ENCODE measurements at regions not wholly inside any gene's neighbourhood (a gene's known extent, or its start where the extent isn't known, plus 50 kb on each side); places are given as distances from the start of the nearest gene placed in this dataset.
"Not testable (repeated sequence)": the region's sequence is repeated elsewhere in the genome, so short reads cannot be mapped to it uniquely, and the experiment has no call there.

GRCh38 chr7:138249975-138250374, 173.7 kb downstream of the AKR1D1 start:
- Histone ChIP-seq H3K4me1 (replicated peaks) (no peaks in the 10 kb centered on the region), H3K9me3 (replicated peaks) (0 out of 2 replicates have a peak, but pooled peaks cover 3% of the 10 kb centered on the region), H3K4me3 (no peak overlapping the region), H3K27ac (no peak overlapping the region), H3K36me3 (no peaks in the 10 kb centered on the region), H3K27me3 (replicated peaks) (no peaks in the 10 kb centered on the region)
- no peak for DNase-seq (ENCODE audit: low read depth in 1 of 2, low spot score in 2 of 2)

- H3K27me3 ChIP-seq (replicated peaks); H3K9me3 ChIP-seq (replicated peaks); H3K27ac ChIP-seq; DNase-seq (ENCODE audit: low read depth in 1 of 2, low spot score in 2 of 2); H3K4me1 ChIP-seq (replicated peaks); H3K4me3 ChIP-seq; H3K36me3 ChIP-seq: not testable (repeated sequence)
These were observed 176.4 kb downstream of the AKR1D1 start for GRCh38 chr7:138252666-138253065.

GRCh38 chr7:138254444-138254843, 178.2 kb downstream of the AKR1D1 start:
- Histone ChIP-seq H3K27me3 (replicated peaks) (no peaks in the 10 kb centered on the region), H3K27ac (no peak overlapping the region), H3K9me3 (replicated peaks) (0 out of 2 replicates have a peak, but pooled peaks cover 6% of the 10 kb centered on the region), H3K36me3 (no peaks in the 10 kb centered on the region), H3K4me1 (replicated peaks) (no peaks in the 10 kb centered on the region), H3K4me3 (no peak overlapping the region)
- DNase-seq (ENCODE audit: low read depth in 1 of 2, low spot score in 2 of 2): no peak

- no peaks in the 10 kb centered on the region for H3K27me3 ChIP-seq (replicated peaks)
- H3K27ac ChIP-seq: no peak overlapping the region
- no peak overlapping the region for H3K4me3 ChIP-seq
- H3K4me1 ChIP-seq (replicated peaks): no peaks in the 10 kb centered on the region
- no peaks in the 10 kb centered on the region for H3K36me3 ChIP-seq
- 0 out of 2 replicates have a peak, but pooled peaks cover 6% of the 10 kb centered on the region for H3K9me3 ChIP-seq (replicated peaks)
- DNase-seq (ENCODE audit: low read depth in 1 of 2, low spot score in 2 of 2): no peak
These were observed 181.4 kb downstream of the AKR1D1 start for GRCh38 chr7:138257459-138258196.

GRCh38 chr7:138258197-138258559, 181.9 kb downstream of the AKR1D1 start:
- Histone ChIP-seq H3K9me3 (replicated peaks) (0 out of 2 replicates have a peak, but pooled peaks cover 6% of the 10 kb centered on the region), H3K27ac (no peak overlapping the region), H3K36me3 (no peaks in the 10 kb centered on the region), H3K27me3 (replicated peaks) (no peaks in the 10 kb centered on the region), H3K4me1 (replicated peaks) (no peaks in the 10 kb centered on the region), H3K4me3 (no peak overlapping the region)
- DNase-seq (ENCODE audit: low read depth in 1 of 2, low spot score in 2 of 2): no peak

- no peak overlapping the region for H3K27ac ChIP-seq
- 0 out of 2 replicates have a peak, but pooled peaks cover 6% of the 10 kb centered on the region for H3K9me3 ChIP-seq (replicated peaks)
- H3K4me1 ChIP-seq (replicated peaks): no peaks in the 10 kb centered on the region
- DNase-seq (ENCODE audit: low read depth in 1 of 2, low spot score in 2 of 2): no peak
- no peaks in the 10 kb centered on the region for H3K36me3 ChIP-seq
- H3K4me3 ChIP-seq: no peak overlapping the region
- H3K27me3 ChIP-seq (replicated peaks): no peaks in the 10 kb centered on the region
These were observed 183.4 kb downstream of the AKR1D1 start for GRCh38 chr7:138259675-138260074.

GRCh38 chr7:138267934-138268333, 191.7 kb downstream of the AKR1D1 start:
- no peak for DNase-seq (ENCODE audit: low read depth in 1 of 2, low spot score in 2 of 2)
- H3K36me3 ChIP-seq: no peaks in the 10 kb centered on the region
- no peaks in the 10 kb centered on the region for H3K4me1 ChIP-seq (replicated peaks)
- no peaks in the 10 kb centered on the region for H3K27me3 ChIP-seq (replicated peaks)
- H3K27ac ChIP-seq: no peak overlapping the region
- no peaks in the 10 kb centered on the region for H3K9me3 ChIP-seq (replicated peaks)
- H3K4me3 ChIP-seq: no peak overlapping the region

GRCh38 chr7:138276891-138277290, 183.2 kb upstream of the TRIM24 start:
- 0 out of 2 replicates have a peak, but pooled peaks cover 4% of the 10 kb centered on the region for H3K9me3 ChIP-seq (replicated peaks)
- no peak for DNase-seq (ENCODE audit: low read depth in 1 of 2, low spot score in 2 of 2)
- no peak overlapping the region for H3K4me3 ChIP-seq
- H3K36me3 ChIP-seq: no peaks in the 10 kb centered on the region
- no peak overlapping the region for H3K27ac ChIP-seq
- no peaks in the 10 kb centered on the region for H3K27me3 ChIP-seq (replicated peaks)
- H3K4me1 ChIP-seq (replicated peaks): no peaks in the 10 kb centered on the region; the same call in 1 of the 2 replicates

- H3K9me3 ChIP-seq (replicated peaks): 0 out of 2 replicates have a peak, but pooled peaks cover 3% of the 10 kb centered on the region
- H3K27ac ChIP-seq: no peak overlapping the region
- no peaks in the 10 kb centered on the region; the same call in 1 of the 2 replicates for H3K4me1 ChIP-seq (replicated peaks)
- DNase-seq (ENCODE audit: low read depth in 1 of 2, low spot score in 2 of 2): peak in 1 of 2 experiments; percentile 9
- no peaks in the 10 kb centered on the region for H3K27me3 ChIP-seq (replicated peaks)
- no peak overlapping the region for H3K4me3 ChIP-seq
- no peaks in the 10 kb centered on the region for H3K36me3 ChIP-seq
These were observed 181.5 kb upstream of the TRIM24 start for GRCh38 chr7:138278601-138279000.

GRCh38 chr7:138282997-138283396, 177.1 kb upstream of the TRIM24 start:
- Histone ChIP-seq H3K36me3 (no peaks in the 10 kb centered on the region), H3K4me3 (no peak overlapping the region), H3K27ac (no peak overlapping the region), H3K27me3 (replicated peaks) (no peaks in the 10 kb centered on the region), H3K9me3 (replicated peaks) (peaks cover 3% of the 10 kb centered on the region; the same call in 1 of the 2 replicates), H3K4me1 (replicated peaks) (no peaks in the 10 kb centered on the region; the same call in 1 of the 2 replicates)
- peak in 1 of 2 experiments; percentile 8 for DNase-seq (ENCODE audit: low read depth in 1 of 2, low spot score in 2 of 2)

GRCh38 chr7:138285129-138285528, 174.9 kb upstream of the TRIM24 start:
- peaks cover 3% of the 10 kb centered on the region; the same call in 1 of the 2 replicates for H3K9me3 ChIP-seq (replicated peaks)
- H3K27ac ChIP-seq: no peak overlapping the region
- no peak for DNase-seq (ENCODE audit: low read depth in 1 of 2, low spot score in 2 of 2)
- no peak overlapping the region for H3K4me3 ChIP-seq
- no peaks in the 10 kb centered on the region for H3K27me3 ChIP-seq (replicated peaks)
- no peaks in the 10 kb centered on the region for H3K36me3 ChIP-seq
- no peaks in the 10 kb centered on the region for H3K4me1 ChIP-seq (replicated peaks)

- H3K27me3 ChIP-seq (replicated peaks): no peaks in the 10 kb centered on the region
- no peak for DNase-seq (ENCODE audit: low read depth in 1 of 2, low spot score in 2 of 2)
- H3K27ac ChIP-seq: no peak overlapping the region
- peaks cover 7% of the 10 kb centered on the region; the same call in 1 of the 2 replicates for H3K9me3 ChIP-seq (replicated peaks)
- H3K36me3 ChIP-seq: no peaks in the 10 kb centered on the region
- no peaks in the 10 kb centered on the region for H3K4me1 ChIP-seq (replicated peaks)
- no peak overlapping the region for H3K4me3 ChIP-seq
These were observed 173.2 kb upstream of the TRIM24 start for GRCh38 chr7:138286846-138287245.

GRCh38 chr7:138287549-138287948, 172.5 kb upstream of the TRIM24 start:
- no peaks in the 10 kb centered on the region for H3K4me1 ChIP-seq (replicated peaks)
- DNase-seq (ENCODE audit: low read depth in 1 of 2, low spot score in 2 of 2): no peak
- no peak overlapping the region for H3K4me3 ChIP-seq
- no peaks in the 10 kb centered on the region for H3K27me3 ChIP-seq (replicated peaks)
- H3K9me3 ChIP-seq (replicated peaks): peaks cover 7% of the 10 kb centered on the region; the same call in 1 of the 2 replicates
- no peak overlapping the region for H3K27ac ChIP-seq
- no peaks in the 10 kb centered on the region for H3K36me3 ChIP-seq

- Histone ChIP-seq H3K27ac (no peak overlapping the region), H3K4me3 (no peak overlapping the region), H3K4me1 (replicated peaks) (no peaks in the 10 kb centered on the region), H3K36me3 (no peaks in the 10 kb centered on the region), H3K27me3 (replicated peaks) (no peaks in the 10 kb centered on the region), H3K9me3 (replicated peaks) (peaks cover 7% of the 10 kb centered on the region; the same call in 1 of the 2 replicates)
- no peak for DNase-seq (ENCODE audit: low read depth in 1 of 2, low spot score in 2 of 2)
These were observed 171.0 kb upstream of the TRIM24 start for GRCh38 chr7:138289082-138289481.

All from SJSA1 (cell line).